ENCODE measurements at regions not wholly inside any gene's neighbourhood (a gene's known extent, or its start where the extent isn't known, plus 50 kb on each side); places are given as distances from the start of the nearest gene placed in this dataset.

GRCh38 chr14:71690478-71690877 lies 241.8 kb upstream of the RGS6 start:
- H3K79me2 ChIP-seq (ENCODE audit: insufficient read depth, low read length), result no peaks in the 10 kb centered on the region
- H3K9ac ChIP-seq (ENCODE audit: low read length), result no peak overlapping the region
- no peaks in the 10 kb centered on the region for H3F3A ChIP-seq (ENCODE audit: insufficient read depth)
- no peak overlapping the region for H2AFZ ChIP-seq (ENCODE audit: low read depth, low read length, severe bottlenecking)
- no peak overlapping the region for H3K27ac ChIP-seq (ENCODE audit: low read depth, low read length)
- H4K20me1 ChIP-seq (ENCODE audit: low read depth, low read length), result no peaks in the 10 kb centered on the region
- H3K4me2 ChIP-seq (ENCODE audit: low read depth, low read length, poor library complexity, severe bottlenecking), result no peak overlapping the region
- H3K27me3 ChIP-seq (ENCODE audit: low read length), result no peaks in the 10 kb centered on the region
- H3K9me2 ChIP-seq (replicated peaks; ENCODE audit: insufficient read depth, low read length), result no peaks in the 10 kb centered on the region
- no peaks in the 10 kb centered on the region for H3K9me3 ChIP-seq (ENCODE audit: insufficient read depth, low read length)
- no peaks in the 10 kb centered on the region for H3K36me3 ChIP-seq (ENCODE audit: low read length)
- TF ChIP-seq CTCF (IDR thresholded peaks at IDR 0.05; ENCODE audit: insufficient read depth, low read length, poor library complexity, severe bottlenecking) (no peak), EZH2phosphoT487 (conservative IDR thresholded peaks at IDR 0.05; ENCODE audit: low read length) (no peak)
- no peak overlapping the region for H3K4me3 ChIP-seq (ENCODE audit: insufficient read depth, low read length, poor library complexity, severe bottlenecking)

- Histone ChIP-seq H3K4me2 (ENCODE audit: low read depth, low read length, poor library complexity, severe bottlenecking) (no peak overlapping the region), H3K9me3 (ENCODE audit: insufficient read depth, low read length) (no peaks in the 10 kb centered on the region), H3K9ac (ENCODE audit: low read length) (no peak overlapping the region), H3K9me2 (replicated peaks; ENCODE audit: insufficient read depth, low read length) (no peaks in the 10 kb centered on the region), H3F3A (ENCODE audit: insufficient read depth) (no peaks in the 10 kb centered on the region), H3K36me3 (ENCODE audit: low read length) (no peaks in the 10 kb centered on the region), H4K20me1 (ENCODE audit: low read depth, low read length) (no peaks in the 10 kb centered on the region), H2AFZ (ENCODE audit: low read depth, low read length, severe bottlenecking) (no peak overlapping the region), H3K27ac (ENCODE audit: low read depth, low read length) (no peak overlapping the region), H3K4me3 (ENCODE audit: insufficient read depth, low read length, poor library complexity, severe bottlenecking) (no peak overlapping the region), H3K79me2 (ENCODE audit: insufficient read depth, low read length) (no peaks in the 10 kb centered on the region), H3K27me3 (ENCODE audit: low read length) (no peaks in the 10 kb centered on the region)
- TF ChIP-seq EZH2phosphoT487 (conservative IDR thresholded peaks at IDR 0.05; ENCODE audit: low read length) (no peak), CTCF (IDR thresholded peaks at IDR 0.05; ENCODE audit: insufficient read depth, low read length, poor library complexity, severe bottlenecking) (no peak)
Measured at GRCh38 chr14:71692496-71692895, 239.7 kb upstream of the RGS6 start.

- H2AFZ ChIP-seq (ENCODE audit: low read depth, low read length, severe bottlenecking), result no peak overlapping the region
- no peak overlapping the region for H3K27ac ChIP-seq (ENCODE audit: low read depth, low read length)
- H3K79me2 ChIP-seq (ENCODE audit: insufficient read depth, low read length), result no peaks in the 10 kb centered on the region
- H3K9me2 ChIP-seq (replicated peaks; ENCODE audit: insufficient read depth, low read length), result no peaks in the 10 kb centered on the region
- H3F3A ChIP-seq (ENCODE audit: insufficient read depth), result no peaks in the 10 kb centered on the region
- H4K20me1 ChIP-seq (ENCODE audit: low read depth, low read length), result no peaks in the 10 kb centered on the region
- TF ChIP-seq CTCF (IDR thresholded peaks at IDR 0.05; ENCODE audit: insufficient read depth, low read length, poor library complexity, severe bottlenecking) (no peak), EZH2phosphoT487 (conservative IDR thresholded peaks at IDR 0.05; ENCODE audit: low read length) (no peak)
- H3K4me2 ChIP-seq (ENCODE audit: low read depth, low read length, poor library complexity, severe bottlenecking), result no peak overlapping the region
- H3K36me3 ChIP-seq (ENCODE audit: low read length), result no peaks in the 10 kb centered on the region
- H3K9me3 ChIP-seq (ENCODE audit: insufficient read depth, low read length), result no peaks in the 10 kb centered on the region
- H3K27me3 ChIP-seq (ENCODE audit: low read length), result no peaks in the 10 kb centered on the region
- H3K9ac ChIP-seq (ENCODE audit: low read length), result no peak overlapping the region
- no peak overlapping the region for H3K4me3 ChIP-seq (ENCODE audit: insufficient read depth, low read length, poor library complexity, severe bottlenecking)
Measured at GRCh38 chr14:71693381-71693780, 238.8 kb upstream of the RGS6 start.

Data from SU-DHL-6 (cell line).